Common myeloid progenitor, CD34-positive (primary cell): ENCODE measurements at regions not wholly inside any gene's neighbourhood (a gene's known extent, or its start where the extent isn't known, plus 50 kb on each side); places are given as distances from the start of the nearest gene placed in this dataset.
"Not testable (repeated sequence)": the region's sequence is repeated elsewhere in the genome, so short reads cannot be mapped to it uniquely, and the experiment has no call there.

ENCODE experiments used
- CTCF ChIA-PET: fragments of 350-600 bp; sonication (Branson Sonifier 250); formaldehyde crosslinking; loops from one replicate; lab custom pipeline; 2021; ENCODE audit warnings: antibody characterized with exemption; lab: Charles Lee
- POLR2A ChIA-PET: fragments of 350-600 bp; sonication (Branson Sonifier 250); formaldehyde crosslinking; loops from one replicate; lab custom pipeline; 2021; ENCODE audit warnings: antibody characterized with exemption; lab: Charles Lee
- DNase-seq, 3 donors: peaks; one replicate each; pipeline versions ENCODE4 v3.0.0 to v3.0.0-alpha.2; 2013
- H3K27ac ChIP-seq, 2 experiments: 1 replicate in 1 of 2; 2 replicates in 1 of 2; pipeline ENCODE4 v1.7.0; 2013; ENCODE audit warnings: inconsistent platforms in 2 of 2, low read length in 2 of 2, mild to moderate bottlenecking in 2 of 2, low read depth in 1 of 2, moderate library complexity in 1 of 2; ENCODE audit not compliant: severe bottlenecking in 2 of 2, insufficient read depth in 1 of 2, poor library complexity in 1 of 2
- H3K27me3 ChIP-seq, 5 experiments: replicated peaks in 2 of 5; 1 replicate in 3 of 5; 2 replicates in 2 of 5; pipeline versions ENCODE4 v1.6.1 to v1.7.0; 2013; ENCODE audit warnings: low read length in 4 of 5, mild to moderate bottlenecking in 2 of 5, moderate library complexity in 2 of 5, inconsistent platforms in 1 of 5; ENCODE audit not compliant: insufficient read depth in 5 of 5, control insufficient read depth in 4 of 5
- H3K36me3 ChIP-seq, 4 experiments: 1 replicate in 2 of 4; 2 replicates in 2 of 4; pipeline versions ENCODE4 v1.6.1 to v1.7.0; 2013; ENCODE audit warnings: low read length in 3 of 4, control low read depth in 1 of 4, mild to moderate bottlenecking in 1 of 4; ENCODE audit not compliant: control insufficient read depth in 4 of 4, insufficient read depth in 4 of 4
- H3K4me1 ChIP-seq, 4 experiments: 1 replicate in 3 of 4; 2 replicates in 1 of 4; pipeline versions ENCODE4 v1.6.1 to v1.7.1; 2013; ENCODE audit warnings: low read length in 3 of 4, mild to moderate bottlenecking in 3 of 4, control low read depth in 1 of 4, inconsistent platforms in 1 of 4, moderate library complexity in 1 of 4; ENCODE audit not compliant: control insufficient read depth in 4 of 4, insufficient read depth in 4 of 4; ENCODE audit errors: control extremely low read depth in 1 of 4
- H3K4me3 ChIP-seq, 7 experiments: 1 replicate in 4 of 7; 2 replicates in 3 of 7; pipeline versions ENCODE4 v1.5.1 to v1.7.0; 2013; ENCODE audit warnings: mild to moderate bottlenecking in 7 of 7, low read length in 6 of 7, moderate library complexity in 6 of 7, inconsistent platforms in 2 of 7, low read depth in 2 of 7, control low read depth in 1 of 7; ENCODE audit not compliant: insufficient read depth in 4 of 7, control insufficient read depth in 1 of 7; ENCODE audit errors: extremely low read depth in 1 of 7
- H3K9me3 ChIP-seq, 5 experiments: 1 replicate in 4 of 5; 2 replicates in 1 of 5; pipeline versions ENCODE4 v1.6.1 to v1.7.1; 2013; ENCODE audit warnings: low read length in 4 of 5, mild to moderate bottlenecking in 2 of 5, inconsistent platforms in 1 of 5, low read depth in 1 of 5, moderate library complexity in 1 of 5; ENCODE audit not compliant: control insufficient read depth in 4 of 5, insufficient read depth in 2 of 5; ENCODE audit errors: control extremely low read depth in 1 of 5
- WGBS: methylation state at CpG from one replicate; pipeline ENCODE4 v1.1.5; 2013; ENCODE audit not compliant: insufficient coverage; 5-methylcytosine and 5-hydroxymethylcytosine counted together

DNA sequence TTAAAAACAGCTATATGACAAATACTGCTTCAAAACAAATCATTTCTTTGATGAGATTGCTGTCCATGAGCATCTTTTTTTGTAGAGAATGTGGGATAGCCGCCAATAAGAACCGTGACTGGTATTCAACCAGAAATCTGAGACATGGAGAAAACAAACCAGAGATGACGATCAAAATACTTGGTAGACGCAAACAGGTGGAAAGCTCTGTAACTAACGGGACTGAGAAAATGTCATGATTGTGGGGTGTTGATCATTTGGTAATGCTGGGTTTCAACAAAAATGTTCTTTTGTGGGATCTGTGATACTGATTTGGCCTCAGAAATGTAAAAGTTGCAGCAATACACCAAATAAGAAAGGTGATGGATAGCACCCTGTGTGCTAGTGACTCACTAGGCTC lies 364.8 kb downstream of the NYAP2 start:
- no peak overlapping the region for H3K27ac ChIP-seq
- no peak overlapping the region for H3K4me3 ChIP-seq
- WGBS, result 100% methylated on average over 5 of the region's 5 CpGs
- no peak for DNase-seq
- POLR2A ChIA-PET, result no interaction called here
- H3K9me3 ChIP-seq, result no peaks in the 10 kb centered on the region
- CTCF ChIA-PET, result no interaction called here
- no peaks in the 10 kb centered on the region for H3K36me3 ChIP-seq
- H3K27me3 ChIP-seq, result no peaks in the 10 kb centered on the region
- H3K4me1 ChIP-seq, result no peaks in the 10 kb centered on the region

DNA sequence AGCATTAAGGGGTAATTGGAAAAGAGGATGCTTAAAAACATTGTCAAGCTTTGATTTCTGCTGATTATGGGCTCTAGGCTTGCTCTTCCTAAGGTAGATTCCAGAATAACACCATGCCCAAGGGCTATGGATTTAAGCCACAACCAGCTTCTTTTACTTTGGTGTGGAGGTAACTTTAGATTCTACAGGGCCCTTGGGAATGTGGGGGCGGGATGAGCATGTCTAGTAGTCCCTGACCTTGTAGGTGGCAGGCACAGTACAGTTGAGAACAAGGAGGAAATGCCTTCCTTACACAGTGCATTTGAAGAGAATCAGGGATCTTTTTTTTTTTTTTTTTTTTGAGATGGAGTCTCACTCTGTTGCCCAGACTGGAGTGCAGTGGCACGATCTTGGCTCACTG lies 364.2 kb downstream of the NYAP2 start:
- no peaks in the 10 kb centered on the region for H3K27me3 ChIP-seq
- H3K9me3 ChIP-seq, result no peaks in the 10 kb centered on the region
- no peak for DNase-seq
- no peak overlapping the region for H3K4me3 ChIP-seq
- CTCF ChIA-PET, result no interaction called here
- no peaks in the 10 kb centered on the region for H3K4me1 ChIP-seq
- no peaks in the 10 kb centered on the region for H3K36me3 ChIP-seq
- POLR2A ChIA-PET, result no interaction called here
- WGBS, result 100% methylated on average over 1 of the region's 2 CpGs
- no peak overlapping the region for H3K27ac ChIP-seq

DNA sequence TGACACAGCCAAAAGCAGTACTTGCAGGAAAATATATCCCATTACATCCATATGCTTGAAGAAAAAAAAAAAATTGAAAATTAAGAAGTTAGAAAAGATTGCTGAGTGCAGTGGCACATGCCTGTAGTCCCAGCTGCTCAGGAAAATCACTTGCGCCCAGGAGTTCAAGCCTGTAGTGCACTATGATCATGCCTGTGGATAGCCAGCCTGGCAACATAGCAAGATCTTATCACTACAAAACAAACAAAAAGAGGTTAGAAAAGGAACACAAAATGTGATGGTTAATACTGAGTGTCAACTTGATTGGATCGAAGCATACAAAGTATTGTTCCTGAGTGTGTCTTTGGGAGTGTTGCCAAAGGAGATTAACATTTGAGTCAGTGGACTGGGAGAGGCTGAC lies 361.9 kb downstream of the NYAP2 start:
- no peaks in the 10 kb centered on the region for H3K9me3 ChIP-seq
- no peaks in the 10 kb centered on the region for H3K4me1 ChIP-seq
- H3K4me3 ChIP-seq, result no peak overlapping the region
- no peaks in the 10 kb centered on the region for H3K36me3 ChIP-seq
- H3K27me3 ChIP-seq, result no peaks in the 10 kb centered on the region
- no peak overlapping the region for H3K27ac ChIP-seq
- ChIA-PET CTCF (no interaction called here), POLR2A (no interaction called here)
- WGBS, result 100% methylated on average over 1 of the region's 2 CpGs
- DNase-seq, result no peak

DNA sequence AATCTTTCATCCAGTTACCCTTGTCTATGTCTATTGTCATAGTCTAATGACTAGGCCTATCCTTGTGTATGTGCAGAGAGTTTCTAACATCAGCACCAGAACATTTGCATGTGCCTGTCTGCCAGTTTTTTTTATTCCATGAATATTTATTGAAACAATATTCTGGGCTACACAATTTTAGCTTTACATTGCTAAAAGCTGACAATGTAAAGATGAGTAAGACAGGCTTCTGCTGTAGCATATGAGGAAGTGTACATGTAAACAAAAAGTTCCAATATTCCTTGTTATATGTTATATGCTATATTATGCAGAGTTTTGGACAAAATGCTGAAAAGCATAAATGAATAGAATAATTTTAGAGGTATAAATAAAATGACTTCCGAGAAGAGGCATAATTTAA lies 357.7 kb downstream of the NYAP2 start:
- no peaks in the 10 kb centered on the region for H3K27me3 ChIP-seq
- CTCF ChIA-PET, result no interaction called here
- H3K36me3 ChIP-seq, result no peaks in the 10 kb centered on the region
- DNase-seq, result no peak
- POLR2A ChIA-PET, result no interaction called here
- 100% methylated on average over 1 of the region's 1 CpG for WGBS
- H3K4me3 ChIP-seq, result no peak overlapping the region
- no peaks in the 10 kb centered on the region for H3K9me3 ChIP-seq
- H3K4me1 ChIP-seq, result no peaks in the 10 kb centered on the region
- no peak overlapping the region for H3K27ac ChIP-seq

- ChIA-PET POLR2A (no interaction called here), CTCF (no interaction called here)
- DNase-seq, result no peak
- Histone ChIP-seq H3K27me3 (no peaks in the 10 kb centered on the region), H3K4me1 (no peaks in the 10 kb centered on the region), H3K27ac (no peak overlapping the region), H3K36me3 (no peaks in the 10 kb centered on the region), H3K4me3 (no peak overlapping the region), H3K9me3 (no peaks in the 10 kb centered on the region)
- 100% methylated on average over 2 of the region's 4 CpGs for WGBS
Measured at GRCh38 chr2:225756198-225756597, 356.7 kb downstream of the NYAP2 start.

DNA sequence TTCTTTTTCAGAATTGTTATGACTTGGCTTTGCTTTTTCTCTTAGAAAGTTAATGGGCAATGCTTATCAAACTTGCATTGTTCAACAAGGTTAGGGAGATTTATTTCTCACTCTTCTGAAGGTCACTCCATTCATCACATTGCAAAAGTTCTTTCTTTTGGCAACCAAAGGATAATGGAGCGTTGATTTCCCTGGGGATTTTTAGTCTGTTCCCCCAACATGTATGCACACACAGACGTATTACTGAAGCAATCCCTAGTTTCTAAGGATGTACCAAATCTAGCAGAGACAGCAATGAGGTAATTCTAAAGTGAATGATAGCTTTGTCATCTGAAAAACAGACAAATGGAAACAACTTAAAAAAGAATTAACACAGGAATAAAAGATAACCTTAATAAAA lies 349.1 kb downstream of the NYAP2 start:
- Histone ChIP-seq H3K4me1 (no peaks in the 10 kb centered on the region), H3K27ac (no peak overlapping the region), H3K36me3 (no peaks in the 10 kb centered on the region), H3K4me3 (no peak overlapping the region), H3K27me3 (no peaks in the 10 kb centered on the region), H3K9me3 (no peaks in the 10 kb centered on the region)
- WGBS, result 100% methylated on average over 2 of the region's 2 CpGs
- ChIA-PET CTCF (no interaction called here), POLR2A (no interaction called here)
- DNase-seq, result no peak

DNA sequence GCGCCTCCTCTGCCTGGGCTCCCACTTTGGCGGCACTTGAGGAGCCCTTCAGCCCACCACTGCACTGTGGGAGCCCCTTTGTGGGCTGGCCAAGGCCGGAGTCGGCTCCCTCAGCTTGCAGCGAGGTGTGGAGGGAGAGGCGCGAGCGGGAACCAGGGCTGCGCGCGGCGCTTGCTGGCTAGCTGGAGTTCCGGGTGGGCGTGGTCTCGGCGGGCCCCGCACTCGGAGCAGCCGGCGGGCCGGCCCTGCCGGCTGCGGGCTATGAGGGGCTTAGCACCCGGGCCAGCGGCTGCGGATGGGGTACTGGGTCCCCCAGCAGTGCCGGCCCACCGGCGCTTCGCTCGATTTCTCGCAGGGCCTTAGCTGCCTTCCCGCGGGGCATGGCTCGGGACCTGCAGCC lies 344.5 kb downstream of the NYAP2 start:
- H3K4me1 ChIP-seq, H3K4me3 ChIP-seq, H3K36me3 ChIP-seq, H3K27me3 ChIP-seq, H3K9me3 ChIP-seq, DNase-seq, POLR2A ChIA-PET, H3K27ac ChIP-seq, CTCF ChIA-PET: not testable (repeated sequence)
- WGBS, result 94% methylated on average over 27 of the region's 35 CpGs
